Sigmoid colon (tissue), 6 donors: ENCODE measurements at regions not wholly inside any gene's neighbourhood (a gene's known extent, or its start where the extent isn't known, plus 50 kb on each side); places are given as distances from the start of the nearest gene placed in this dataset.
A peak's percentile ranks its signal among the peaks of the same experiment; 100 is the strongest.
"Not testable (repeated sequence)": the region's sequence is repeated elsewhere in the genome, so short reads cannot be mapped to it uniquely, and the experiment has no call there.

ENCODE experiments used
- DNase-seq: peaks from one replicate; pipeline ENCODE4 v3.0.0-alpha.2; 2019
- H3K27ac ChIP-seq, 4 donors: fragments of 200-600 bp; sonication (generic); one replicate each; pipeline ENCODE4 v1.5.1; 2016 to 2019; ENCODE audit warnings: mild to moderate bottlenecking in 1 of 4
- H3K27me3 ChIP-seq, 3 donors: fragments of 200-600 bp; sonication (generic); one replicate each; pipeline ENCODE4 v1.5.1; 2019; ENCODE audit warnings: mild to moderate bottlenecking in 1 of 3
- H3K36me3 ChIP-seq, 4 donors: fragments of 200-600 bp; sonication (generic); one replicate each; pipeline ENCODE4 v1.5.1; 2016 to 2019
- H3K4me1 ChIP-seq, 4 donors: fragments of 200-600 bp; sonication (generic); one replicate each; pipeline ENCODE4 v1.5.1; 2017 to 2019
- H3K4me3 ChIP-seq, 4 donors: fragments of 200-600 bp; sonication (generic); one replicate each; pipeline ENCODE4 v1.5.1; 2017 to 2019; ENCODE audit warnings: mild to moderate bottlenecking in 2 of 4, moderate library complexity in 1 of 4
- H3K9me3 ChIP-seq, 4 donors: fragments of 200-600 bp in 3 of 4; sonication (generic) in 3 of 4; one replicate each; pipeline versions ENCODE4 v1.5.1 to v1.6.1; 2013 to 2019
- EP300 ChIP-seq, 4 donors: sonication (generic); formaldehyde crosslinking; IDR thresholded peaks; one replicate each; pipeline ENCODE4 v1.6.1; 2017; ENCODE audit warnings: antibody characterized with exemption in 4 of 4
- POLR2A ChIP-seq, 2 donors: fragments of 450-650 bp; IDR thresholded peaks; one replicate each; pipeline ENCODE4 v1.6.1; 2016; ENCODE audit warnings: antibody characterized with exemption in 2 of 2, mild to moderate bottlenecking in 2 of 2, moderate library complexity in 2 of 2
- POLR2AphosphoS5 ChIP-seq, 4 donors: sonication (generic); formaldehyde crosslinking; IDR thresholded peaks; one replicate each; pipeline ENCODE4 v1.6.1; 2017; ENCODE audit warnings: antibody characterized with exemption in 4 of 4
- WGBS, 2 donors: extraction: QIAGEN DNeasy Blood & Tissue Kit; methylation state at CpG; one replicate each; pipeline ENCODE4 v1.1.7; 2013; 5-methylcytosine and 5-hydroxymethylcytosine counted together
- intact Hi-C: fragments of 100-400 bp; cut with DNase I; formaldehyde crosslinking; loops from one replicate; pipeline ENCODE4 v1.15.1; 2023
- TF ChIP-seq, protein P1 (sequence below), 4 experiments: fragments of 450-650 bp in 3 of 4; fragments of 200-600 bp in 1 of 4; IDR thresholded peaks; one replicate each; pipeline ENCODE4 v1.5.1; 2016 to 2019; ENCODE audit warnings: antibody characterized with exemption in 4 of 4, mild to moderate bottlenecking in 3 of 4, moderate library complexity in 2 of 4
- donor health status: healthy with polysubstance abuse.
- donor health status: healthy.

DNA sequence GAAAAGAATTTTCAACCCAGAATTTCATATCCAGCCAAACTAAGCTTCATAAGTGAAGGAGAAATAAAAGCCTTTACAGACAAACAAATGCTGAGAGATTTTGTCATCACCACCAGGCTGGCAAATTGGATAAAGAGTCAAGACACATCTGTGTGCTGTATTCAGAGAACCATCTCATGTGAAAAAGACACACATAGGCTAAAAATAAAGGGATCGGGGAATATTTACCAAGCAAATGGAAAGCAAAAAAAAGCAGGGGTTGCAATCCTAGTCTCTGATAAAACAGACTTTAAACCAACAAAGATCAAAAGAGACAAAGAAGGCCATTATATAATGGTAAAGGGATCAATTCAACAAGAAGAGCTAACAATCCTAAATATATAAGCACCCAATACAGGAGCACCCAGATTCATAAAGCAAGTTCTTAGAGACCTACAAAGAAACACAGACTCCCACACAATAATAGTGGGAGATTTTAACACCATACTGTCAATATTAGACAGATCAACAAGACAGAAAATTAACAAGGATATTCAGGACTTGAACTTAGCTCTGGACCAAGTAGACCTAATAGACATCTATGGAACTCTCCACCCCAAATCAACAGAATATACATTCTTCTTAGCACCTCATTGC lies 55.9 kb upstream of the ACSM6 start:
- H3K27me3 ChIP-seq, H3K36me3 ChIP-seq, H3K4me3 ChIP-seq, H3K27ac ChIP-seq, DNase-seq, H3K4me1 ChIP-seq, H3K9me3 ChIP-seq, intact Hi-C loops: not testable (repeated sequence)
- 96 to 98% methylated on average over 1 of the region's 1 CpG for WGBS, 2 donors

DNA sequence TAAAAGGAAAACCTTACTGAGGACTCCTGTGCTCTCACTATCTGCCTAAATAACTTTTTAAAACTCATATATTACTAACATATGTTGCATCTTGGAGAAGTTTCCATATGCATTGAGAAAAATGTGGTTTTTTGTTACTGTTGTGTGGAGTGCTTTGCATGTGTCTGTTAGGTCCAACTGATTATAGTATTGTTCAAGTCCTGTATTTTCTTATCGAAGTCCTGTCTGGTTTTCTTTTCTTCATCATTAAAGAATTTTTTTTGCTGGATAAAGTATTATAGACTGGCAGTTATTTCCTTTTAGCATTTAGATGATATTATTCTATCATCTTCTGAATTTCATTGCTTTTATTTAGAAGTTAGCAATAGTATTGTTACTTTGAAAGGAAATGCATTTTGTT lies 59.5 kb upstream of the ACSM6 start:
- Histone ChIP-seq H3K36me3 (no peaks in the 10 kb centered on the region), H3K9me3 (no peaks in the 10 kb centered on the region), H3K27me3 (no peaks in the 10 kb centered on the region), H3K27ac (no peak overlapping the region), H3K4me3 (no peak overlapping the region), H3K4me1 (no peaks in the 10 kb centered on the region)
- WGBS, 2 donors = 93 to 94% methylated on average over 1 of the region's 1 CpG
- no peak for TF ChIP-seq EP300 (IDR thresholded peaks at IDR 0.05)
- TF ChIP-seq, protein P1, sequence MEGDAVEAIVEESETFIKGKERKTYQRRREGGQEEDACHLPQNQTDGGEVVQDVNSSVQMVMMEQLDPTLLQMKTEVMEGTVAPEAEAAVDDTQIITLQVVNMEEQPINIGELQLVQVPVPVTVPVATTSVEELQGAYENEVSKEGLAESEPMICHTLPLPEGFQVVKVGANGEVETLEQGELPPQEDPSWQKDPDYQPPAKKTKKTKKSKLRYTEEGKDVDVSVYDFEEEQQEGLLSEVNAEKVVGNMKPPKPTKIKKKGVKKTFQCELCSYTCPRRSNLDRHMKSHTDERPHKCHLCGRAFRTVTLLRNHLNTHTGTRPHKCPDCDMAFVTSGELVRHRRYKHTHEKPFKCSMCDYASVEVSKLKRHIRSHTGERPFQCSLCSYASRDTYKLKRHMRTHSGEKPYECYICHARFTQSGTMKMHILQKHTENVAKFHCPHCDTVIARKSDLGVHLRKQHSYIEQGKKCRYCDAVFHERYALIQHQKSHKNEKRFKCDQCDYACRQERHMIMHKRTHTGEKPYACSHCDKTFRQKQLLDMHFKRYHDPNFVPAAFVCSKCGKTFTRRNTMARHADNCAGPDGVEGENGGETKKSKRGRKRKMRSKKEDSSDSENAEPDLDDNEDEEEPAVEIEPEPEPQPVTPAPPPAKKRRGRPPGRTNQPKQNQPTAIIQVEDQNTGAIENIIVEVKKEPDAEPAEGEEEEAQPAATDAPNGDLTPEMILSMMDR (IDR thresholded peaks at IDR 0.05) = no peak
- TF ChIP-seq POLR2AphosphoS5 (IDR thresholded peaks at IDR 0.05) = no peak
- TF ChIP-seq POLR2A (IDR thresholded peaks at IDR 0.05) = no peak
- intact Hi-C loops = no loop called here
- no peak for DNase-seq

DNA sequence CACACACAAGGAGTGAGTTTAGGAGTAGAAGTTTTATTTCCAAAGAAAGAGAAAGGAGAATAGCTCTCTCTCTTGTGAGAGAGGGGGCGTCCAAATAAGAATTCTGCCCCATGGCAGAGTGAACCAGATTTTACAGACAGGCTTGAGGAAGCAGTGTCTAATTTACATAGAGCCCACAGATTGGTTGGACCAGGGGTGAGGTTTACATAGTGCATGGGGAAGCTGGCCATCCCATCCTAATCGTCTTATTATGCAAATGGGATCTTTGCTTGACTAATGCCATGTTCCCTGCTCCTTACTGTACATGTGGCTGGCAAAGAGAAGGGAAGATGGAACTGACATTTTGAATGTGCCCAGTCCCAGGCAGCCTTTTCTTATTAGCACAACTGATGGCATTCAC lies 60.0 kb upstream of the ACSM6 start:
- Histone ChIP-seq H3K27ac (no peak overlapping the region), H3K4me1 (no peaks in the 10 kb centered on the region), H3K9me3 (no peaks in the 10 kb centered on the region), H3K4me3 (no peak overlapping the region), H3K36me3 (no peaks in the 10 kb centered on the region), H3K27me3 (no peaks in the 10 kb centered on the region)
- intact Hi-C loops = no loop called here
- DNase-seq = no peak
- TF ChIP-seq, protein P1 (IDR thresholded peaks at IDR 0.05) = no peak
- TF ChIP-seq EP300 (IDR thresholded peaks at IDR 0.05) = no peak
- TF ChIP-seq POLR2AphosphoS5 (IDR thresholded peaks at IDR 0.05) = no peak
- no peak for TF ChIP-seq POLR2A (IDR thresholded peaks at IDR 0.05)
- WGBS, 2 donors = 85 to 92% methylated on average over 2 of the region's 2 CpGs

DNA sequence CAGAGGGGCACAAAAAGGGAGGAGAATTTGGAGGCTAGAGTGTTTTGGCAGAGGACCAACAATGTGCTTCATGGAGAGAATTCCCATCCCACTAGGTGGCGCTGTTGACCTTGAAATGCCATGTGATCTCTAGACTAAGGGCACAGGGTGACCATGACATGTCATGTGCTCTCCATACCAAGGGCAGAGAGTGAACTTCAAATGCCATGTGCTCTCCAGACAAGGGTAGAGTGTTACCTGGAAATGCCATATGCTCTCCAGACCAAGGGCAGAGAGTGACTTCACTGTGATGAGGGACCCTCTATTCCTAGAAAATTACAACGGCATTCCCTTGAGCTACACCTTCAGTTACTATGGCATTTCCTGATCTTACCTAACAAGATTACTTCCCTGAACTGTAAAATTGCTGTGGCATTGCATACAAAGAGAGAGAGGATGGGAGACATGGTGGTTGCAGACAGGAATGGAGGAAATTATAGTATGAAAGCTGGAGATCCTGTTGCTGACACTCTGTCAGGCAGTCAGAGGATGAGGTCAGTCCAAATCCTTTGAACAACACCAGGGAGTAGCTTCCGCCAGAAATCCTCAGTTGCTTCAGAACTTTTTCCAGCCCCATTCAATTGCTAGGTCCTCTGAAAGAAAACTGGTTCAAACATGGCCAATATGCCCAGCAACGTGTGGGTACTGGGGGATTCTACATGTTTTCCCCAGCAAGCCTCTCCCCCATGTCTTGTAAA lies 60.9 kb upstream of the ACSM6 start:
- no peaks in the 10 kb centered on the region for H3K4me1 ChIP-seq
- TF ChIP-seq EP300 (IDR thresholded peaks at IDR 0.05) = no peak
- TF ChIP-seq POLR2AphosphoS5 (IDR thresholded peaks at IDR 0.05) = peak in 1 of 4 donors; percentile 57
- TF ChIP-seq, protein P1 (IDR thresholded peaks at IDR 0.05) = peak in 3 of 4 experiments; percentile 20 to 55 (median 53)
- no peaks in the 10 kb centered on the region for H3K27me3 ChIP-seq
- H3K4me3 ChIP-seq = no peak overlapping the region
- intact Hi-C loops = no loop called here
- H3K36me3 ChIP-seq = no peaks in the 10 kb centered on the region
- no peaks in the 10 kb centered on the region for H3K9me3 ChIP-seq
- peak; percentile 66 for DNase-seq
- WGBS, 2 donors = 70 to 74% methylated on average over 4 of the region's 4 CpGs
- no peak overlapping the region for H3K27ac ChIP-seq

DNA sequence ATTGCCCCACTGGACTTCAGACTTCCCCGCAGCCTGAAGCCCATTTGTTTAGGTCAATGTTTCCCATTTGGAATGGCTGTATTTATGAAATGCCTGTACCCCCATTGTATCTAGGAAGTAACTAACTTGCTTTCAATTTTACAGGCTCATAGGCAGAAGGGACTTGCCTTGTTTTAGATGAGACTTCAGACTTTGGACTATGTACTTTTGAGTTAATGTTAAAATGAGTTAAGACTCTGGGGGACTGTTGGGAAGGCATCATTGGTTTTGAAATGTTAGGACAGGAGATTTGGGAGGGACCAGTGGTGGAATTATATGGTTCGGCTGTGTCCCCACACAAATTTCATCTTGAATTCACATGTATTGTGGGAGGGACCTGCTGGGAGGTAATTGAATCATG lies 61.1 kb upstream of the CYP2C8 start:
- WGBS, 2 donors = 94 to 97% methylated on average over 2 of the region's 2 CpGs
- H3K4me1 ChIP-seq, intact Hi-C loops, H3K9me3 ChIP-seq, H3K4me3 ChIP-seq, H3K27me3 ChIP-seq, H3K36me3 ChIP-seq, H3K27ac ChIP-seq, DNase-seq: not testable (repeated sequence)

DNA sequence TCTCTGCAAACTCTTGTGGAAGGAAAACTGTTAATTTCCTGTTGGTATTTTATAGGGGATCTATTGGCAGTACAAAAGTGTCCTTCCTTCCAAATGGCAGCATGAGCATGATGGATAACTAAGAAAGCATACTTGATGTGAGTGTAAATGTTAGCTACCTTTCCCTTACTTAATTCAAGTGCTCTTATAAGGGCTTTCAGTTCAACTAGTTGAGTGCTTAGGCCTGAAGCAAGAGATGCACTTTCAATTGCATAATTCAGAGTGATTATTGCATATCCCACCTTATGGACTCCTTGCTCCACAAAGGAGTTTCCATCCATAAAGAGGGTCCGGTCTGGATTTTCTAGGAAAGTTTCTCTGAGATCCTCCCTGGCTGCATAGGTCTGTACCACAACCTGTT lies 56.3 kb upstream of the CYP2C8 start:
- H3K27me3 ChIP-seq = no peaks in the 10 kb centered on the region
- intact Hi-C loops = no loop called here
- DNase-seq = no peak
- TF ChIP-seq POLR2A (IDR thresholded peaks at IDR 0.05) (no peak), POLR2AphosphoS5 (IDR thresholded peaks at IDR 0.05) (no peak), EP300 (IDR thresholded peaks at IDR 0.05) (no peak)
- TF ChIP-seq, protein P1 (IDR thresholded peaks at IDR 0.05) = no peak
- no peak overlapping the region for H3K27ac ChIP-seq
- H3K4me1 ChIP-seq = no peaks in the 10 kb centered on the region
- H3K36me3 ChIP-seq = no peaks in the 10 kb centered on the region
- 88 to 92% methylated on average over 1 of the region's 1 CpG for WGBS, 2 donors
- no peaks in the 10 kb centered on the region for H3K9me3 ChIP-seq
- no peak overlapping the region for H3K4me3 ChIP-seq
